NCI-H128 (cell line): ENCODE measurements at regions not wholly inside any gene's neighbourhood (a gene's known extent, or its start where the extent isn't known, plus 50 kb on each side); places are given as distances from the start of the nearest gene placed in this dataset.
"Not testable (repeated sequence)": the region's sequence is repeated elsewhere in the genome, so short reads cannot be mapped to it uniquely, and the experiment has no call there.

Experiments used
- DNase-seq: peaks from one replicate; lab custom pipeline; 2025; ENCODE audit not compliant: unreplicated experiment; lab: John Stamatoyannopoulos, UW

- not testable (repeated sequence) for DNase-seq
These were observed 459.0 kb upstream of the HTR1E start for GRCh38 chr6:86478316-86478715.

- DNase-seq: no peak
These were observed 459.7 kb upstream of the HTR1E start for GRCh38 chr6:86477500-86478148.

GRCh38 chr6:86476311-86476710, 461.0 kb upstream of the HTR1E start:
- DNase-seq: no peak

- no peak for DNase-seq
These were observed 463.2 kb upstream of the HTR1E start for GRCh38 chr6:86474081-86474480.

- no peak for DNase-seq
These were observed 465.5 kb upstream of the HTR1E start for GRCh38 chr6:86471791-86472190.

GRCh38 chr6:86459978-86460377, 477.4 kb upstream of the HTR1E start:
- DNase-seq: no peak

GRCh38 chr6:86456821-86457220, 480.5 kb upstream of the HTR1E start:
- no peak for DNase-seq

- DNase-seq: no peak
These were observed 484.1 kb upstream of the HTR1E start for GRCh38 chr6:86453232-86453631.

- no peak for DNase-seq
These were observed 488.9 kb upstream of the HTR1E start for GRCh38 chr6:86448398-86448797.

- DNase-seq: no peak
These were observed 496.7 kb upstream of the HTR1E start for GRCh38 chr6:86440608-86441007.

GRCh38 chr6:86423571-86423970, 513.8 kb upstream of the HTR1E start:
- no peak for DNase-seq

GRCh38 chr6:86412057-86412456, 525.3 kb upstream of the HTR1E start:
- no peak for DNase-seq

- DNase-seq: no peak
These were observed 530.2 kb upstream of the HTR1E start for GRCh38 chr6:86407128-86407527.

- DNase-seq: not testable (repeated sequence)
These were observed 544.5 kb upstream of the HTR1E start for GRCh38 chr6:86392850-86393249.

GRCh38 chr6:86380571-86381125, 556.7 kb upstream of the HTR1E start:
- no peak for DNase-seq

- DNase-seq: no peak
These were observed 579.5 kb upstream of the HTR1E start for GRCh38 chr6:86357877-86358276.

- no peak for DNase-seq
These were observed 582.1 kb upstream of the HTR1E start for GRCh38 chr6:86355271-86355670.

GRCh38 chr6:86331919-86332318, 605.4 kb upstream of the HTR1E start:
- no peak for DNase-seq

- DNase-seq: no peak
These were observed 606.0 kb upstream of the HTR1E start for GRCh38 chr6:86331265-86331840.

GRCh38 chr6:86306210-86306609, 631.1 kb upstream of the HTR1E start:
- DNase-seq: no peak

- DNase-seq: no peak
These were observed 643.2 kb upstream of the SYNCRIP start for GRCh38 chr6:86285876-86286275.

- not testable (repeated sequence) for DNase-seq
These were observed 642.3 kb upstream of the SYNCRIP start for GRCh38 chr6:86284809-86285480.
